ENCODE measurements at regions not wholly inside any gene's neighbourhood (a gene's known extent, or its start where the extent isn't known, plus 50 kb on each side); places are given as distances from the start of the nearest gene placed in this dataset.
"Not testable (repeated sequence)": the region's sequence is repeated elsewhere in the genome, so short reads cannot be mapped to it uniquely, and the experiment has no call there.

- no peak overlapping the region for H2BK12ac ChIP-seq (ENCODE audit: low read length)
- no peak for DNase-seq (ENCODE audit: low spot score)
- WGBS, 2 donors (ENCODE audit: extremely low coverage in 2 of 2, insufficient read length in 2 of 2, insufficient replicate concordance in 1 of 2), result no CpG with 5 or more reads among the region's 6 CpGs
- no peak overlapping the region for H4K8ac ChIP-seq (ENCODE audit: low read depth, low read length)
- H3K23ac ChIP-seq (ENCODE audit: low read depth, low read length, poor library complexity), result no peak overlapping the region
- H3K4me3 ChIP-seq (ENCODE audit: low read length in 2 of 2), result peak overlapping the region in 1 of 2 donors; percentile 23
- peaks cover 0 to 4% of the 10 kb centered on the region in 2 donors for H3K4me1 ChIP-seq (ENCODE audit: control insufficient read depth in 2 of 2, insufficient read depth in 1 of 2, low read depth in 1 of 2, low read length in 2 of 2)
- H3K9ac ChIP-seq (ENCODE audit: low read depth, low read length, poor library complexity), result peak overlapping the region; percentile 24
- H2AK5ac ChIP-seq (ENCODE audit: low read depth, low read length), result no peak overlapping the region
- peak overlapping the region; percentile 79 for H2BK5ac ChIP-seq (ENCODE audit: low read length)
- no peak overlapping the region for H3K4ac ChIP-seq (ENCODE audit: low read length)
- H3K27ac ChIP-seq (replicated peaks; ENCODE audit: low read length), result no peak overlapping the region
- peaks cover 4 to 84% (median 42%) of the 10 kb centered on the region in 3 experiments for H3K27me3 ChIP-seq (ENCODE audit: control insufficient read depth in 3 of 3, insufficient read depth in 3 of 3, low read depth in 1 of 3, low read length in 3 of 3)
- H3K4me2 ChIP-seq (ENCODE audit: insufficient read depth, low read length, poor library complexity, severe bottlenecking), result no peak overlapping the region
- H3K14ac ChIP-seq (ENCODE audit: low read length), result no peak overlapping the region
- H3K18ac ChIP-seq (ENCODE audit: low read length), result no peak overlapping the region
- H2AFZ ChIP-seq (ENCODE audit: low read length), result no peak overlapping the region
- peaks cover 0 to 3% of the 10 kb centered on the region in 2 donors for H3K9me3 ChIP-seq (replicated peaks in 1 of 2; ENCODE audit: control insufficient read depth in 2 of 2, insufficient read depth in 1 of 2, low read depth in 1 of 2, low read length in 2 of 2)
- no peak overlapping the region for H2BK15ac ChIP-seq (ENCODE audit: low read length)
- H2BK120ac ChIP-seq (ENCODE audit: low read depth, low read length), result no peak overlapping the region
- H3K79me1 ChIP-seq (ENCODE audit: low read depth, low read length), result no peaks in the 10 kb centered on the region
- no peak overlapping the region for H4K91ac ChIP-seq (ENCODE audit: low read depth, low read length, poor library complexity)
- no peaks in the 10 kb centered on the region for H3K36me3 ChIP-seq (replicated peaks in 1 of 2; ENCODE audit: control insufficient read depth in 2 of 2, insufficient read depth in 2 of 2, low read length in 2 of 2)
Measured at GRCh38 chr10:100664316-100665149, 80.8 kb upstream of the PAX2 start.

GRCh38 chr10:100666634-100667033 lies 78.7 kb upstream of the PAX2 start:
- not testable (repeated sequence) for H3K36me3 ChIP-seq (replicated peaks in 1 of 2; ENCODE audit: control insufficient read depth in 2 of 2, insufficient read depth in 2 of 2, low read length in 2 of 2); H2BK15ac ChIP-seq (ENCODE audit: low read length); H3K14ac ChIP-seq (ENCODE audit: low read length); H2AFZ ChIP-seq (ENCODE audit: low read length); H3K4ac ChIP-seq (ENCODE audit: low read length); H3K4me2 ChIP-seq (ENCODE audit: insufficient read depth, low read length, poor library complexity, severe bottlenecking); H3K9ac ChIP-seq (ENCODE audit: low read depth, low read length, poor library complexity); H3K4me1 ChIP-seq (ENCODE audit: control insufficient read depth in 2 of 2, insufficient read depth in 1 of 2, low read depth in 1 of 2, low read length in 2 of 2); H3K18ac ChIP-seq (ENCODE audit: low read length); H2AK5ac ChIP-seq (ENCODE audit: low read depth, low read length); H3K27ac ChIP-seq (replicated peaks; ENCODE audit: low read length); H4K91ac ChIP-seq (ENCODE audit: low read depth, low read length, poor library complexity); H3K4me3 ChIP-seq (ENCODE audit: low read length in 2 of 2); H3K9me3 ChIP-seq (replicated peaks in 1 of 2; ENCODE audit: control insufficient read depth in 2 of 2, insufficient read depth in 1 of 2, low read depth in 1 of 2, low read length in 2 of 2); H2BK5ac ChIP-seq (ENCODE audit: low read length); H2BK120ac ChIP-seq (ENCODE audit: low read depth, low read length); H2BK12ac ChIP-seq (ENCODE audit: low read length); H3K79me1 ChIP-seq (ENCODE audit: low read depth, low read length); H3K23ac ChIP-seq (ENCODE audit: low read depth, low read length, poor library complexity); DNase-seq (ENCODE audit: low spot score); H4K8ac ChIP-seq (ENCODE audit: low read depth, low read length)
- H3K27me3 ChIP-seq (ENCODE audit: control insufficient read depth in 3 of 3, insufficient read depth in 3 of 3, low read depth in 1 of 3, low read length in 3 of 3), result peaks cover 5 to 86% (median 46%) of the 10 kb centered on the region in 3 experiments
- no CpG with 5 or more reads among the region's 2 CpGs for WGBS, 2 donors (ENCODE audit: extremely low coverage in 2 of 2, insufficient read length in 2 of 2, insufficient replicate concordance in 1 of 2)

- Histone ChIP-seq H3K14ac (ENCODE audit: low read length) (no peak overlapping the region), H3K4me1 (ENCODE audit: control insufficient read depth in 2 of 2, insufficient read depth in 1 of 2, low read depth in 1 of 2, low read length in 2 of 2) (peaks cover 0 to 2% of the 10 kb centered on the region in 2 donors), H3K27me3 (ENCODE audit: control insufficient read depth in 3 of 3, insufficient read depth in 3 of 3, low read depth in 1 of 3, low read length in 3 of 3) (peaks cover 5 to 85% (median 55%) of the 10 kb centered on the region in 3 experiments), H4K91ac (ENCODE audit: low read depth, low read length, poor library complexity) (no peak overlapping the region), H2BK5ac (ENCODE audit: low read length) (no peak overlapping the region), H3K9me3 (replicated peaks in 1 of 2; ENCODE audit: control insufficient read depth in 2 of 2, insufficient read depth in 1 of 2, low read depth in 1 of 2, low read length in 2 of 2) (peaks cover 0 to 3% of the 10 kb centered on the region in 2 donors), H3K23ac (ENCODE audit: low read depth, low read length, poor library complexity) (peak overlapping the region; percentile 17), H3K36me3 (replicated peaks in 1 of 2; ENCODE audit: control insufficient read depth in 2 of 2, insufficient read depth in 2 of 2, low read length in 2 of 2) (no peaks in the 10 kb centered on the region), H2AFZ (ENCODE audit: low read length) (no peak overlapping the region), H3K4me2 (ENCODE audit: insufficient read depth, low read length, poor library complexity, severe bottlenecking) (no peak overlapping the region), H4K8ac (ENCODE audit: low read depth, low read length) (no peak overlapping the region), H3K4me3 (ENCODE audit: low read length in 2 of 2) (no peak overlapping the region), H2BK15ac (ENCODE audit: low read length) (no peak overlapping the region), H2BK12ac (ENCODE audit: low read length) (no peak overlapping the region), H3K9ac (ENCODE audit: low read depth, low read length, poor library complexity) (peak overlapping the region; percentile 30), H3K27ac (replicated peaks; ENCODE audit: low read length) (no peak overlapping the region), H3K18ac (ENCODE audit: low read length) (no peak overlapping the region), H2BK120ac (ENCODE audit: low read depth, low read length) (no peak overlapping the region), H3K79me1 (ENCODE audit: low read depth, low read length) (no peaks in the 10 kb centered on the region), H2AK5ac (ENCODE audit: low read depth, low read length) (peak overlapping the region; percentile 52), H3K4ac (ENCODE audit: low read length) (no peak overlapping the region)
- no CpG with 5 or more reads among the region's 9 CpGs for WGBS, 2 donors (ENCODE audit: extremely low coverage in 2 of 2, insufficient read length in 2 of 2, insufficient replicate concordance in 1 of 2)
- DNase-seq (ENCODE audit: low spot score), result no peak
Measured at GRCh38 chr10:100669616-100670015, 75.8 kb upstream of the PAX2 start.

- no peaks in the 10 kb centered on the region for H3K36me3 ChIP-seq (replicated peaks in 1 of 2; ENCODE audit: control insufficient read depth in 2 of 2, insufficient read depth in 2 of 2, low read length in 2 of 2)
- no peak overlapping the region for H2AK5ac ChIP-seq (ENCODE audit: low read depth, low read length)
- no CpG with 5 or more reads among the region's 6 CpGs for WGBS, 2 donors (ENCODE audit: extremely low coverage in 2 of 2, insufficient read length in 2 of 2, insufficient replicate concordance in 1 of 2)
- H3K27me3 ChIP-seq (ENCODE audit: control insufficient read depth in 3 of 3, insufficient read depth in 3 of 3, low read depth in 1 of 3, low read length in 3 of 3), result peaks cover 5 to 82% (median 56%) of the 10 kb centered on the region in 3 experiments
- no peak overlapping the region for H3K4ac ChIP-seq (ENCODE audit: low read length)
- H2BK120ac ChIP-seq (ENCODE audit: low read depth, low read length), result no peak overlapping the region
- no peaks in the 10 kb centered on the region for H3K79me1 ChIP-seq (ENCODE audit: low read depth, low read length)
- no peaks in the 10 kb centered on the region for H3K9me3 ChIP-seq (replicated peaks in 1 of 2; ENCODE audit: control insufficient read depth in 2 of 2, insufficient read depth in 1 of 2, low read depth in 1 of 2, low read length in 2 of 2)
- H2AFZ ChIP-seq (ENCODE audit: low read length), result peak overlapping the region; percentile 49
- no peaks in the 10 kb centered on the region for H3K4me1 ChIP-seq (ENCODE audit: control insufficient read depth in 2 of 2, insufficient read depth in 1 of 2, low read depth in 1 of 2, low read length in 2 of 2)
- no peak overlapping the region for H3K27ac ChIP-seq (replicated peaks; ENCODE audit: low read length)
- H2BK5ac ChIP-seq (ENCODE audit: low read length), result no peak overlapping the region
- H3K9ac ChIP-seq (ENCODE audit: low read depth, low read length, poor library complexity), result no peak overlapping the region
- no peak overlapping the region for H2BK12ac ChIP-seq (ENCODE audit: low read length)
- no peak overlapping the region for H3K4me3 ChIP-seq (ENCODE audit: low read length in 2 of 2)
- no peak for DNase-seq (ENCODE audit: low spot score)
- H2BK15ac ChIP-seq (ENCODE audit: low read length), result no peak overlapping the region
- H3K23ac ChIP-seq (ENCODE audit: low read depth, low read length, poor library complexity), result no peak overlapping the region
- H3K4me2 ChIP-seq (ENCODE audit: insufficient read depth, low read length, poor library complexity, severe bottlenecking), result no peak overlapping the region
- H3K14ac ChIP-seq (ENCODE audit: low read length), result no peak overlapping the region
- H4K91ac ChIP-seq (ENCODE audit: low read depth, low read length, poor library complexity), result no peak overlapping the region
- H3K18ac ChIP-seq (ENCODE audit: low read length), result no peak overlapping the region
- no peak overlapping the region for H4K8ac ChIP-seq (ENCODE audit: low read depth, low read length)
Measured at GRCh38 chr10:100670368-100670767, 75.0 kb upstream of the PAX2 start.

Measured in neuronal stem cell (in vitro differentiated cells).